SK-N-SH treated with all-trans-retinoic acid at 6 μM for 48 hours (cell line): ENCODE measurements at regions not wholly inside any gene's neighbourhood (a gene's known extent, or its start where the extent isn't known, plus 50 kb on each side); places are given as distances from the start of the nearest gene placed in this dataset.

Experiments used
- ATAC-seq: fragments of 200-7000 bp; cut with Tn5 transposase; 3 replicates; pipeline ENCODE4 v1.9.1; 2020; ENCODE audit warnings: mild to moderate bottlenecking, moderate library complexity
- ARNTL ChIP-seq: fragments of 450-650 bp; formaldehyde crosslinking; IDR thresholded peaks from 2 replicates; pipeline ENCODE4 v1.5.0; 2020; ENCODE audit warnings: low read depth, mild to moderate bottlenecking, moderate library complexity, borderline replicate concordance
- BACH2 ChIP-seq: fragments of 250-450 bp; sonication (Bioruptor Pico); IDR thresholded peaks from 2 replicates; pipeline ENCODE4 v1.9.0; 2021; ENCODE audit warnings: mild to moderate bottlenecking, borderline replicate concordance
- CSDC2 ChIP-seq: fragments of 250-450 bp; sonication (Bioruptor Pico); IDR thresholded peaks from 2 replicates; pipeline ENCODE4 v1.5.0; 2020; ENCODE audit warnings: mild to moderate bottlenecking, moderate library complexity
- CSRNP3 ChIP-seq: fragments of 250-450 bp; sonication (Bioruptor Pico); IDR thresholded peaks from 2 replicates; pipeline ENCODE4 v1.5.1; 2021; ENCODE audit warnings: mild to moderate bottlenecking, moderate library complexity
- ESRRG ChIP-seq: fragments of 250-450 bp; sonication (Bioruptor Pico); IDR thresholded peaks from 2 replicates; pipeline ENCODE4 v1.6.1; 2021; ENCODE audit warnings: mild to moderate bottlenecking
- ISL1 ChIP-seq: fragments of 250-450 bp; sonication (Bioruptor Pico); IDR thresholded peaks from 2 replicates; pipeline ENCODE4 v2.1.2; 2022; ENCODE audit warnings: mild to moderate bottlenecking, moderate library complexity
- OSR1 ChIP-seq: fragments of 250-450 bp; sonication (Bioruptor Pico); IDR thresholded peaks from 2 replicates; pipeline ENCODE4 v1.8.0; 2022; ENCODE audit warnings: moderate library complexity, mild to moderate bottlenecking, inconsistent platforms
- PATZ1 ChIP-seq: fragments of 250-450 bp; sonication (Bioruptor Pico); IDR thresholded peaks from 2 replicates; pipeline ENCODE4 v1.8.0; 2020; ENCODE audit warnings: mild to moderate bottlenecking, moderate library complexity, borderline replicate concordance
- PPARA ChIP-seq: fragments of 250-450 bp; sonication (Bioruptor Pico); IDR thresholded peaks from 2 replicates; pipeline ENCODE4 v1.5.0; 2020; ENCODE audit warnings: mild to moderate bottlenecking, borderline replicate concordance
- SNAI2 ChIP-seq: fragments of 250-450 bp; sonication (Bioruptor Pico); IDR thresholded peaks from 2 replicates; pipeline ENCODE4 v1.5.0; 2020; ENCODE audit warnings: mild to moderate bottlenecking, moderate library complexity
- TCF4 ChIP-seq: fragments of 250-450 bp; sonication (Bioruptor Pico); IDR thresholded peaks from 2 replicates; pipeline ENCODE4 v1.8.0; 2021; ENCODE audit warnings: mild to moderate bottlenecking, moderate library complexity, borderline replicate concordance
- TOX ChIP-seq: fragments of 250-450 bp; sonication (Bioruptor Pico); IDR thresholded peaks from 2 replicates; pipeline ENCODE4 v1.8.0; 2021; ENCODE audit warnings: mild to moderate bottlenecking, moderate library complexity, borderline replicate concordance
- ZC3H10 ChIP-seq: fragments of 250-450 bp; sonication (Bioruptor Pico); IDR thresholded peaks from 2 replicates; pipeline ENCODE4 v1.5.1; 2021; ENCODE audit warnings: mild to moderate bottlenecking, moderate library complexity
- ZFP3 ChIP-seq: fragments of 250-450 bp; sonication (Bioruptor Pico); IDR thresholded peaks from 2 replicates; pipeline ENCODE4 v1.5.0; 2020; ENCODE audit warnings: mild to moderate bottlenecking, moderate library complexity
- ZNF565 ChIP-seq: fragments of 450-650 bp; formaldehyde crosslinking; conservative IDR thresholded peaks from 2 replicates; pipeline ENCODE4 v1.5.0; 2020; ENCODE audit warnings: low read depth, mild to moderate bottlenecking, moderate library complexity
- ZNF70 ChIP-seq: fragments of 450-650 bp; formaldehyde crosslinking; IDR thresholded peaks from 2 replicates; pipeline ENCODE4 v1.5.0; 2020; ENCODE audit warnings: mild to moderate bottlenecking, moderate library complexity
- ZNF8 ChIP-seq: fragments of 450-650 bp; formaldehyde crosslinking; IDR thresholded peaks from 2 replicates; pipeline ENCODE4 v1.5.0; 2020; ENCODE audit warnings: mild to moderate bottlenecking, moderate library complexity
- TF ChIP-seq, protein P1 (sequence below): fragments of 250-450 bp; sonication (Bioruptor Pico); IDR thresholded peaks from 2 replicates; pipeline ENCODE4 v1.5.0; 2020; ENCODE audit warnings: mild to moderate bottlenecking, moderate library complexity
- TF ChIP-seq, protein P2 (sequence below): fragments of 250-450 bp; sonication (Bioruptor Pico); IDR thresholded peaks from 2 replicates; pipeline ENCODE4 v1.5.1; 2020; ENCODE audit warnings: low read depth, mild to moderate bottlenecking, moderate library complexity
- TF ChIP-seq, protein P3 (sequence below): fragments of 250-450 bp; sonication (Bioruptor Pico); IDR thresholded peaks from 2 replicates; pipeline ENCODE4 v1.8.0; 2021; ENCODE audit warnings: low read depth, mild to moderate bottlenecking, moderate library complexity, borderline replicate concordance

- no peak for TF ChIP-seq ARNTL (CRISPR knock-in tag)
- TF ChIP-seq PATZ1 (CRISPR knock-in tag): no peak
- TF ChIP-seq ZNF70 (CRISPR knock-in tag): no peak
- ATAC-seq: no peak
Measured at GRCh38 chr9:97747201-97747965, 50.2 kb upstream of the XPA start.

- TF ChIP-seq TCF4 (CRISPR knock-in tag) (no peak), CSDC2 (CRISPR knock-in tag) (no peak), PPARA (CRISPR knock-in tag) (no peak), ARNTL (CRISPR knock-in tag) (no peak), TOX (no peak), OSR1 (CRISPR knock-in tag) (no peak), SNAI2 (CRISPR knock-in tag) (no peak), ZNF70 (CRISPR knock-in tag) (no peak), ZNF565 (CRISPR knock-in tag) (no peak), ZNF8 (CRISPR knock-in tag) (no peak), ISL1 (no peak), CSRNP3 (no peak)
- TF ChIP-seq, protein P1, sequence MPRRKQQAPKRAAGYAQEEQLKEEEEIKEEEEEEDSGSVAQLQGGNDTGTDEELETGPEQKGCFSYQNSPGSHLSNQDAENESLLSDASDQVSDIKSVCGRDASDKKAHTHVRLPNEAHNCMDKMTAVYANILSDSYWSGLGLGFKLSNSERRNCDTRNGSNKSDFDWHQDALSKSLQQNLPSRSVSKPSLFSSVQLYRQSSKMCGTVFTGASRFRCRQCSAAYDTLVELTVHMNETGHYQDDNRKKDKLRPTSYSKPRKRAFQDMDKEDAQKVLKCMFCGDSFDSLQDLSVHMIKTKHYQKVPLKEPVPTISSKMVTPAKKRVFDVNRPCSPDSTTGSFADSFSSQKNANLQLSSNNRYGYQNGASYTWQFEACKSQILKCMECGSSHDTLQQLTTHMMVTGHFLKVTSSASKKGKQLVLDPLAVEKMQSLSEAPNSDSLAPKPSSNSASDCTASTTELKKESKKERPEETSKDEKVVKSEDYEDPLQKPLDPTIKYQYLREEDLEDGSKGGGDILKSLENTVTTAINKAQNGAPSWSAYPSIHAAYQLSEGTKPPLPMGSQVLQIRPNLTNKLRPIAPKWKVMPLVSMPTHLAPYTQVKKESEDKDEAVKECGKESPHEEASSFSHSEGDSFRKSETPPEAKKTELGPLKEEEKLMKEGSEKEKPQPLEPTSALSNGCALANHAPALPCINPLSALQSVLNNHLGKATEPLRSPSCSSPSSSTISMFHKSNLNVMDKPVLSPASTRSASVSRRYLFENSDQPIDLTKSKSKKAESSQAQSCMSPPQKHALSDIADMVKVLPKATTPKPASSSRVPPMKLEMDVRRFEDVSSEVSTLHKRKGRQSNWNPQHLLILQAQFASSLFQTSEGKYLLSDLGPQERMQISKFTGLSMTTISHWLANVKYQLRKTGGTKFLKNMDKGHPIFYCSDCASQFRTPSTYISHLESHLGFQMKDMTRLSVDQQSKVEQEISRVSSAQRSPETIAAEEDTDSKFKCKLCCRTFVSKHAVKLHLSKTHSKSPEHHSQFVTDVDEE (CRISPR knock-in tag): no peak
- TF ChIP-seq, protein P2, sequence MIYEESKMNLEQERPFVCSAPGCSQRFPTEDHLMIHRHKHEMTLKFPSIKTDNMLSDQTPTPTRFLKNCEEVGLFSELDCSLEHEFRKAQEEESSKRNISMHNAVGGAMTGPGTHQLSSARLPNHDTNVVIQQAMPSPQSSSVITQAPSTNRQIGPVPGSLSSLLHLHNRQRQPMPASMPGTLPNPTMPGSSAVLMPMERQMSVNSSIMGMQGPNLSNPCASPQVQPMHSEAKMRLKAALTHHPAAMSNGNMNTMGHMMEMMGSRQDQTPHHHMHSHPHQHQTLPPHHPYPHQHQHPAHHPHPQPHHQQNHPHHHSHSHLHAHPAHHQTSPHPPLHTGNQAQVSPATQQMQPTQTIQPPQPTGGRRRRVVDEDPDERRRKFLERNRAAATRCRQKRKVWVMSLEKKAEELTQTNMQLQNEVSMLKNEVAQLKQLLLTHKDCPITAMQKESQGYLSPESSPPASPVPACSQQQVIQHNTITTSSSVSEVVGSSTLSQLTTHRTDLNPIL (CRISPR knock-in tag): no peak
- ATAC-seq: no peak
Measured at GRCh38 chr9:97748525-97748924, 51.4 kb upstream of the XPA start.

DNA sequence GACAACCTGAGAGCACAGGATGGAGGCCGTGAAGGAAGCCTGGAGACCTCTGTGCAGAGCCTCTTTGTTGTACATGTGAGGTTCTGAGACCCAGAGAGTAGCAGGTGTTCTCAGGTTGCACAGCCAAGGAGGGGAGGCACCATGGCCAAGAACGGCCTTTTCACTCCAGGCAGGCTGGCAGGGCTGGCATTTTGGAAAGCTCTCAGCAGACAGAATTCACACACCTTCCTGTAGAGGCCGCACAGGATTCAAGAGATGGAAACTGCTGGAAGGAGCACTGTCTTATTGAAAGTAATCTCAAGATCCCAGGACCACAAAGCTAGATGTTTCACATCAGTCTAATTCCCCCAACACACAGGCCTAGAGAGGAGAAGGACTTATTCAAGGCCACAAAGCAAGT, 52.8 kb upstream of the XPA start:
- ATAC-seq: no peak
- TF ChIP-seq CSRNP3: no peak
- no peak for TF ChIP-seq TCF4 (CRISPR knock-in tag)
- no peak for TF ChIP-seq ESRRG (CRISPR knock-in tag)
- TF ChIP-seq ZNF565 (CRISPR knock-in tag): no peak
- TF ChIP-seq SNAI2 (CRISPR knock-in tag): no peak
- TF ChIP-seq BACH2 (CRISPR knock-in tag): no peak
- TF ChIP-seq, protein P2 (CRISPR knock-in tag): no peak
- TF ChIP-seq ZC3H10 (CRISPR knock-in tag): no peak
- no peak for TF ChIP-seq PPARA (CRISPR knock-in tag)
- TF ChIP-seq, protein P3, sequence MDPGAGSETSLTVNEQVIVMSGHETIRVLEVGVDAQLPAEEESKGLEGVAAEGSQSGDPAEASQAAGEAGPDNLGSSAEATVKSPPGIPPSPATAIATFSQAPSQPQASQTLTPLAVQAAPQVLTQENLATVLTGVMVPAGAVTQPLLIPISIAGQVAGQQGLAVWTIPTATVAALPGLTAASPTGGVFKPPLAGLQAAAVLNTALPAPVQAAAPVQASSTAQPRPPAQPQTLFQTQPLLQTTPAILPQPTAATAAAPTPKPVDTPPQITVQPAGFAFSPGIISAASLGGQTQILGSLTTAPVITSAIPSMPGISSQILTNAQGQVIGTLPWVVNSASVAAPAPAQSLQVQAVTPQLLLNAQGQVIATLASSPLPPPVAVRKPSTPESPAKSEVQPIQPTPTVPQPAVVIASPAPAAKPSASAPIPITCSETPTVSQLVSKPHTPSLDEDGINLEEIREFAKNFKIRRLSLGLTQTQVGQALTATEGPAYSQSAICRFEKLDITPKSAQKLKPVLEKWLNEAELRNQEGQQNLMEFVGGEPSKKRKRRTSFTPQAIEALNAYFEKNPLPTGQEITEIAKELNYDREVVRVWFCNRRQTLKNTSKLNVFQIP (CRISPR knock-in tag): no peak
- TF ChIP-seq OSR1 (CRISPR knock-in tag): no peak
- TF ChIP-seq PATZ1 (CRISPR knock-in tag): no peak
- no peak for TF ChIP-seq ZNF8 (CRISPR knock-in tag)
- no peak for TF ChIP-seq ZFP3 (CRISPR knock-in tag)
- no peak for TF ChIP-seq ZNF70 (CRISPR knock-in tag)
